GM06990 (cell line): ENCODE measurements at regions not wholly inside any gene's neighbourhood (a gene's known extent, or its start where the extent isn't known, plus 50 kb on each side); places are given as distances from the start of the nearest gene placed in this dataset.

Experiments used
- DNase-seq: peaks from one replicate; pipeline ENCODE4 v3.0.0-alpha.2; 2011; ENCODE audit not compliant: insufficient read length; ENCODE audit errors: extremely low read depth
- H3K27me3 ChIP-seq: replicated peaks from 2 replicates; pipeline ENCODE4 v1.6.0; 2011; ENCODE audit warnings: low read length; ENCODE audit not compliant: control insufficient read depth, insufficient read depth
- H3K36me3 ChIP-seq: 2 replicates; pipeline ENCODE4 v1.5.1; 2011; ENCODE audit warnings: low read length; ENCODE audit not compliant: control insufficient read depth, insufficient read depth
- H3K4me3 ChIP-seq: replicated peaks from 2 replicates; pipeline ENCODE4 v1.5.1; 2011; ENCODE audit warnings: low read depth, mild to moderate bottlenecking, control low read depth, low read length
- TF ChIP-seq, protein P1 (sequence below): IDR thresholded peaks from 2 replicates; pipeline ENCODE4 v1.5.1; 2011; ENCODE audit warnings: low read length, control low read depth, mild to moderate bottlenecking, inconsistent platforms; ENCODE audit not compliant: insufficient read depth, poor library complexity, severe bottlenecking

DNA sequence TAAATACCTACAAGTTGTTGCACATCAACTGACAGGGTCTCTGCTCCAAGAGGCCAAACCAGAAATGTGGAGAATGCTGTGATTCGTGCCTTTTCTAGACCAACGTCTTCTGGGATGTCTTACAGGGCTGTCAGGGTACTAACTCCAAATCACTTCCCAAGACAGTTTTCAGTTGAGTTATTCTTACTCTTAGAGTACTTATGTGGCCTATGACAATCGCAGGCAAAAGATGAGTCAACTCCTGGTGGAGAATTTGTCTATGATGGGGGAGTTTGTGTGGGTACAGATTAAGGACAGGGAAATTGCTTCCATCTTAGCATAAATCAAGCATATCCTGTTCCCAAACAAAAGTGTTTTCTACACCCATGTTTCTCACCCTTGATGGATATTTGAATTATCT lies 734.8 kb downstream of the TNS3 start:
- Histone ChIP-seq H3K4me3 (no peak overlapping the region), H3K36me3 (no peaks in the 10 kb centered on the region), H3K27me3 (no peaks in the 10 kb centered on the region)
- DNase-seq: no peak
- TF ChIP-seq, protein P1, sequence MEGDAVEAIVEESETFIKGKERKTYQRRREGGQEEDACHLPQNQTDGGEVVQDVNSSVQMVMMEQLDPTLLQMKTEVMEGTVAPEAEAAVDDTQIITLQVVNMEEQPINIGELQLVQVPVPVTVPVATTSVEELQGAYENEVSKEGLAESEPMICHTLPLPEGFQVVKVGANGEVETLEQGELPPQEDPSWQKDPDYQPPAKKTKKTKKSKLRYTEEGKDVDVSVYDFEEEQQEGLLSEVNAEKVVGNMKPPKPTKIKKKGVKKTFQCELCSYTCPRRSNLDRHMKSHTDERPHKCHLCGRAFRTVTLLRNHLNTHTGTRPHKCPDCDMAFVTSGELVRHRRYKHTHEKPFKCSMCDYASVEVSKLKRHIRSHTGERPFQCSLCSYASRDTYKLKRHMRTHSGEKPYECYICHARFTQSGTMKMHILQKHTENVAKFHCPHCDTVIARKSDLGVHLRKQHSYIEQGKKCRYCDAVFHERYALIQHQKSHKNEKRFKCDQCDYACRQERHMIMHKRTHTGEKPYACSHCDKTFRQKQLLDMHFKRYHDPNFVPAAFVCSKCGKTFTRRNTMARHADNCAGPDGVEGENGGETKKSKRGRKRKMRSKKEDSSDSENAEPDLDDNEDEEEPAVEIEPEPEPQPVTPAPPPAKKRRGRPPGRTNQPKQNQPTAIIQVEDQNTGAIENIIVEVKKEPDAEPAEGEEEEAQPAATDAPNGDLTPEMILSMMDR: no peak

DNA sequence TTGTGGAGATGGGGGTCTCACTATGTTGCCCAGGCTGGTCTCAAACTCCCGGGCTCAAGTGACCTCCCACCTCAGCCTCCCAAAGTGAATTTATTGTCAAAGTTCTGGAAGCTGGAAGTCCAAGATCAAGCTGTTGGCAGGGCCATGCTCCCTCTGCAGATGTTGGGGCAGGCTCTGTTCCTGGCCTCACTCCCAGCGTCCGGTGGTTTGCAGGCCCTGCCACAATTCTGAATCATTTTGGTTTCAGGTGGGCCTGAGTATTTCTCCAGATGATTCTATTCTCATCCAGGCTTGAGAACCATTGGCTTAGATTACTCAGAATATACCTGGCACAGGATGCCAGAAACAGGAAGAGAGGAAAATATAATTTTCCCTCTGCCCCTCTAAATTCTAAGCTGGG lies 737.4 kb downstream of the TNS3 start:
- no peaks in the 10 kb centered on the region for H3K27me3 ChIP-seq
- H3K36me3 ChIP-seq: no peaks in the 10 kb centered on the region
- DNase-seq: no peak
- no peak overlapping the region for H3K4me3 ChIP-seq
- TF ChIP-seq, protein P1: no peak

DNA sequence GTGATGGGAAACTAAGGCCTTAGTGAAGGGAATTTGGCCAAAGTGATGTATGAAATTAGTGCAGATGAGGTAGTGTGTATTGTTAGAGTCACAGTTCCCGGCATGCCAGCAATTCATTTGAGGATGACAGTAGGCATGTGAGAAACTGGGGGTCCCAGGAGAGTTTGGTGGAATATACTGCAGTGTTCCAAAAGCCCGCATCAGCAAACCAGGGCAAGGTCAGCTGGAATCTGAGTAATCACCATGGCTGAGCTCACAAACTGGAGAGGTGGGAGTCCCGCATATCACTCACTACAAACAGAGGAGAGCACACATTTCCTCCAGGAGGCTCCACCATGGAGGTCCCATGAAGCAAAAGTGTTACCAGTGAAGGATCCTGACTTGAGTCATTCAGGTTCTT lies 740.7 kb downstream of the TNS3 start:
- no peak for DNase-seq
- no peak overlapping the region for H3K4me3 ChIP-seq
- TF ChIP-seq, protein P1: no peak
- H3K36me3 ChIP-seq: no peaks in the 10 kb centered on the region
- H3K27me3 ChIP-seq: no peaks in the 10 kb centered on the region

- no peaks in the 10 kb centered on the region for H3K36me3 ChIP-seq
- no peak for DNase-seq
- H3K27me3 ChIP-seq: no peaks in the 10 kb centered on the region
- H3K4me3 ChIP-seq: no peak overlapping the region
- TF ChIP-seq, protein P1: no peak
Measured at GRCh38 chr7:46839651-46840050, 742.3 kb downstream of the TNS3 start.

DNA sequence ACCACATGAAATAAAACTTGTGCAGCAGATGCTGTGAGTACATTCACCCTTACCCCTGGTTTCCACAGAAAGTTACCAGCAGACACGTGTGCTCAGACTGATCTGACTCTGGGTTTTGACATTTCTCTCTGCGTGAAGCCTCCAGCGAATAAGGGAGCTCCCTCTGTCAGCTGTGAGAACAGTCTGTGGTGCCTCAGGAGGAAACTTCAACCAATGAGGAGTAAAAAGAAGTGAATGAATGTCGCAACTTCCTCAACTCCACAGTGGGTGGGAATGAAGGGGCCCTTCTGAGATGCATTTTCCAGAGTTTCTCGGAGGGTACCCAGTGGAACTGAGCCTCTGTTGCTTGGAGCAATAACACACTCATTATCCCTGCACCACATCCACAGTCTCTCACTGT lies 743.4 kb downstream of the TNS3 start:
- Histone ChIP-seq H3K4me3 (no peak overlapping the region), H3K27me3 (no peaks in the 10 kb centered on the region), H3K36me3 (no peaks in the 10 kb centered on the region)
- DNase-seq: no peak
- TF ChIP-seq, protein P1: no peak

GRCh38 chr7:46835556-46835955 lies 746.4 kb downstream of the TNS3 start:
- H3K27me3 ChIP-seq: no peaks in the 10 kb centered on the region
- DNase-seq: no peak
- H3K4me3 ChIP-seq: no peak overlapping the region
- TF ChIP-seq, protein P1: no peak
- no peaks in the 10 kb centered on the region for H3K36me3 ChIP-seq
